GM23248 (cell line): ENCODE measurements at regions not wholly inside any gene's neighbourhood (a gene's known extent, or its start where the extent isn't known, plus 50 kb on each side); places are given as distances from the start of the nearest gene placed in this dataset.

Source experiments
- DNase-seq: peaks from one replicate; pipeline ENCODE4 v3.0.0-alpha.2; 2015
- H2AFZ ChIP-seq: fragments of 200-600 bp; sonication (generic); 2 replicates; pipeline ENCODE4 v1.6.1; 2016; ENCODE audit warnings: antibody characterized with exemption
- H3F3A ChIP-seq: fragments of 200-600 bp; sonication (generic); 2 replicates; pipeline ENCODE4 v1.6.1; 2016; ENCODE audit warnings: mild to moderate bottlenecking, antibody characterized with exemption, mixed run types; ENCODE audit not compliant: insufficient read depth
- H3K27ac ChIP-seq: fragments of 200-600 bp; sonication (generic); 2 replicates; pipeline ENCODE4 v1.5.1; 2016; ENCODE audit warnings: mild to moderate bottlenecking
- H3K27me3 ChIP-seq: fragments of 200-600 bp; sonication (generic); replicated peaks from 2 replicates; pipeline ENCODE4 v1.6.1; 2016; ENCODE audit warnings: mild to moderate bottlenecking; ENCODE audit not compliant: insufficient read depth
- H3K36me3 ChIP-seq: fragments of 200-600 bp; sonication (generic); 2 replicates; pipeline ENCODE4 v1.6.1; 2016; ENCODE audit warnings: low read depth, mild to moderate bottlenecking
- H3K4me1 ChIP-seq: fragments of 200-600 bp; sonication (generic); 2 replicates; pipeline ENCODE4 v1.6.1; 2016; ENCODE audit warnings: mild to moderate bottlenecking; ENCODE audit not compliant: insufficient read depth
- H3K4me2 ChIP-seq: fragments of 200-600 bp; sonication (generic); one replicate; pipeline ENCODE4 v1.6.1; 2016; ENCODE audit warnings: mild to moderate bottlenecking; ENCODE audit not compliant: unreplicated experiment
- H3K4me3 ChIP-seq: fragments of 200-600 bp; sonication (generic); 2 replicates; pipeline ENCODE4 v1.5.1; 2016; ENCODE audit warnings: mild to moderate bottlenecking
- H3K79me2 ChIP-seq: fragments of 200-600 bp; sonication (generic); 2 replicates; pipeline ENCODE4 v1.6.1; 2016; ENCODE audit warnings: mild to moderate bottlenecking; ENCODE audit not compliant: insufficient read depth
- H3K9ac ChIP-seq: fragments of 200-600 bp; sonication (generic); 2 replicates; pipeline ENCODE4 v1.6.1; 2016; ENCODE audit warnings: mild to moderate bottlenecking
- H3K9me2 ChIP-seq: fragments of 200-600 bp; sonication (generic); 2 replicates; pipeline ENCODE4 v1.6.1; 2016; ENCODE audit warnings: mixed run types, mild to moderate bottlenecking, moderate library complexity; ENCODE audit not compliant: insufficient read depth
- H3K9me3 ChIP-seq: fragments of 200-600 bp; sonication (generic); one replicate; pipeline ENCODE4 v1.6.1; 2017; ENCODE audit warnings: low read depth
- H4K20me1 ChIP-seq: fragments of 200-600 bp; sonication (generic); 2 replicates; pipeline ENCODE4 v1.6.0; 2016; ENCODE audit not compliant: insufficient read depth
- EZH2 ChIP-seq: fragments of 200-600 bp; sonication (generic); IDR thresholded peaks from 2 replicates; pipeline ENCODE4 v1.6.1; 2018; ENCODE audit warnings: antibody characterized with exemption, mild to moderate bottlenecking; ENCODE audit not compliant: insufficient read depth, poor library complexity, severe bottlenecking
- EZH2phosphoT487 ChIP-seq: fragments of 200-600 bp; sonication (generic); IDR thresholded peaks from 2 replicates; pipeline ENCODE4 v1.6.1; 2018; ENCODE audit warnings: antibody characterized with exemption, moderate library complexity, mild to moderate bottlenecking, low read depth; ENCODE audit not compliant: insufficient read depth
- WGBS, 2 experiments: methylation state at CpG; one replicate each; pipeline ENCODE4 v1.1.6; 2015 to 2017; ENCODE audit warnings: low lambda C conversion rate in 2 of 2, low coverage in 1 of 2; ENCODE audit errors: missing lambda C conversion rate in 2 of 2; 5-methylcytosine and 5-hydroxymethylcytosine counted together
- in situ Hi-C: fragments of 300-500 bp; cut with MboI; formaldehyde crosslinking; loops from 2 replicates; pipeline ENCODE4 v1.15.0; 2020

GRCh38 chr3:70805061-70805889 is 492.8 kb upstream of the MDFIC2 start:
- Histone ChIP-seq H3K27ac (peak overlapping the region; percentile 59), H3K36me3 (no peaks in the 10 kb centered on the region)

GRCh38 chr3:70803891-70804290 is 491.5 kb upstream of the MDFIC2 start:
- in situ Hi-C loops = no loop called here
- no peak overlapping the region for H3K9ac ChIP-seq
- no peak overlapping the region for H2AFZ ChIP-seq
- TF ChIP-seq EZH2phosphoT487 (no peak), EZH2 (no peak)
- no peak overlapping the region for H3K27ac ChIP-seq
- no peaks in the 10 kb centered on the region for H3K27me3 ChIP-seq
- H3K36me3 ChIP-seq = no peaks in the 10 kb centered on the region
- DNase-seq = no peak
- no peak overlapping the region for H3K4me3 ChIP-seq
- no peaks in the 10 kb centered on the region for H3K9me3 ChIP-seq
- H3K4me1 ChIP-seq = peaks cover 19% of the 10 kb centered on the region
- WGBS, 2 experiments = 97 to 100% methylated on average over 2 of the region's 2 CpGs
- no peaks in the 10 kb centered on the region for H3K9me2 ChIP-seq
- no peak overlapping the region for H3K4me2 ChIP-seq
- H3F3A ChIP-seq = peaks cover 21% of the 10 kb centered on the region
- no peaks in the 10 kb centered on the region for H4K20me1 ChIP-seq
- H3K79me2 ChIP-seq = no peaks in the 10 kb centered on the region

More at GRCh38 chr3:70805061-70805889, 492.8 kb upstream of the MDFIC2 start:
- TF ChIP-seq EZH2phosphoT487 (no peak), EZH2 (no peak)
- Histone ChIP-seq H3K4me3 (peak overlapping the region; percentile 69), H3K27me3 (no peaks in the 10 kb centered on the region), H3K9ac (peak overlapping the region; percentile 56), H3K4me1 (peaks cover 19% of the 10 kb centered on the region), H3K79me2 (no peaks in the 10 kb centered on the region), H3F3A (peaks cover 21% of the 10 kb centered on the region), H2AFZ (peak overlapping the region; percentile 78), H3K4me2 (peak overlapping the region; percentile 72), H3K9me2 (no peaks in the 10 kb centered on the region), H4K20me1 (no peaks in the 10 kb centered on the region), H3K9me3 (no peaks in the 10 kb centered on the region)
- in situ Hi-C loops = no loop called here
- WGBS, 2 experiments = 4 to 5% methylated on average over 6 of the region's 6 CpGs
- peak; percentile 84 for DNase-seq

GRCh38 chr3:70803319-70803718 is 490.9 kb upstream of the MDFIC2 start:
- Histone ChIP-seq H3K9ac (no peak overlapping the region), H3K9me2 (no peaks in the 10 kb centered on the region), H3K9me3 (no peaks in the 10 kb centered on the region), H3K27me3 (no peaks in the 10 kb centered on the region), H3K79me2 (no peaks in the 10 kb centered on the region), H4K20me1 (no peaks in the 10 kb centered on the region), H3F3A (peaks cover 21% of the 10 kb centered on the region), H2AFZ (no peak overlapping the region), H3K36me3 (no peaks in the 10 kb centered on the region), H3K4me1 (peaks cover 19% of the 10 kb centered on the region), H3K4me3 (no peak overlapping the region), H3K27ac (no peak overlapping the region), H3K4me2 (no peak overlapping the region)
- 70 to 77% methylated on average over 2 of the region's 2 CpGs for WGBS, 2 experiments
- in situ Hi-C loops = no loop called here
- TF ChIP-seq EZH2phosphoT487 (no peak), EZH2 (no peak)
- no peak for DNase-seq

GRCh38 chr3:70800951-70801350 is 488.5 kb upstream of the MDFIC2 start:
- H3K4me1 ChIP-seq = peaks cover 15% of the 10 kb centered on the region
- no peaks in the 10 kb centered on the region for H3K79me2 ChIP-seq
- no peak overlapping the region for H3K9ac ChIP-seq
- DNase-seq = no peak
- WGBS, 2 experiments = 50 to 57% methylated on average over 2 of the region's 2 CpGs
- in situ Hi-C loops = no loop called here
- H3K27me3 ChIP-seq = no peaks in the 10 kb centered on the region
- H3K4me3 ChIP-seq = no peak overlapping the region
- H2AFZ ChIP-seq = no peak overlapping the region
- H3K4me2 ChIP-seq = no peak overlapping the region
- H3K27ac ChIP-seq = no peak overlapping the region
- no peaks in the 10 kb centered on the region for H3K9me2 ChIP-seq
- H3K36me3 ChIP-seq = no peaks in the 10 kb centered on the region
- TF ChIP-seq EZH2phosphoT487 = no peak
- peaks cover 19% of the 10 kb centered on the region for H3F3A ChIP-seq
- H4K20me1 ChIP-seq = no peaks in the 10 kb centered on the region
- H3K9me3 ChIP-seq = no peaks in the 10 kb centered on the region
